ENCODE measurements at regions not wholly inside any gene's neighbourhood (a gene's known extent, or its start where the extent isn't known, plus 50 kb on each side); places are given as distances from the start of the nearest gene placed in this dataset.
A peak's percentile ranks its signal among the peaks of the same experiment; 100 is the strongest.

GRCh38 chr5:6822556-6823343, 109.5 kb downstream of the TENT4A start:
- H4K5ac ChIP-seq (ENCODE audit: insufficient read length, low read depth, low read length) = no peak overlapping the region

More at GRCh38 chr5:6822556-6823343, 109.5 kb downstream of the TENT4A start:
- Histone ChIP-seq H3K56ac (ENCODE audit: insufficient read length, low read depth, low read length) (no peak overlapping the region), H3K79me2 (ENCODE audit: insufficient read depth, low read length) (no peaks in the 10 kb centered on the region), H3K4me1 (ENCODE audit: insufficient read depth, low read length) (no peaks in the 10 kb centered on the region), H2AK5ac (ENCODE audit: insufficient read length, low read length) (no peak overlapping the region), H4K91ac (ENCODE audit: insufficient read length, low read depth, low read length) (no peak overlapping the region), H3T11ph (ENCODE audit: low read length) (no peak overlapping the region), H3K23me2 (ENCODE audit: insufficient read length, low read depth, low read length, poor library complexity, severe bottlenecking) (no peaks in the 10 kb centered on the region), H3K27ac (ENCODE audit: insufficient read length, low read depth, low read length) (no peak overlapping the region), H3K9ac (ENCODE audit: extremely low read depth, insufficient read length, low read length) (no peak overlapping the region), H2AFZ (ENCODE audit: low read length) (no peak overlapping the region), H3K18ac (ENCODE audit: insufficient read length, low read depth, low read length) (no peak overlapping the region), H3K23ac (ENCODE audit: insufficient read length, low read depth, low read length) (no peak overlapping the region), H2BK20ac (ENCODE audit: low read depth, low read length, poor library complexity, severe bottlenecking) (no peak overlapping the region), H4K8ac (replicated peaks; ENCODE audit: insufficient read length, low read depth, low read length) (no peak overlapping the region), H4K20me1 (ENCODE audit: control insufficient read depth, insufficient read depth, insufficient read length) (no peaks in the 10 kb centered on the region), H3K79me1 (ENCODE audit: insufficient read depth, low read depth, low read length, poor library complexity, severe bottlenecking) (no peaks in the 10 kb centered on the region), H3K4ac (ENCODE audit: low read depth, low read length) (no peak overlapping the region), H3K27me3 (ENCODE audit: insufficient read depth, low read length) (no peaks in the 10 kb centered on the region), H2BK120ac (ENCODE audit: low read depth, low read length, poor library complexity, severe bottlenecking) (no peak overlapping the region), H3K4me2 (ENCODE audit: insufficient read depth, insufficient read length, low read length) (no peak overlapping the region), H2BK12ac (ENCODE audit: insufficient read length, low read depth, low read length) (no peak overlapping the region), H3K9me3 (ENCODE audit: control insufficient read depth, low read depth, low read length) (no peaks in the 10 kb centered on the region), H2BK5ac (ENCODE audit: insufficient read length, low read length) (no peak overlapping the region), H2BK15ac (ENCODE audit: low read depth, low read length) (no peak overlapping the region), H3K14ac (ENCODE audit: insufficient read depth, low read length) (peak overlapping the region; percentile 9; the same call in 1 of the 2 replicates)
- Mint-ChIP-seq H3K27ac (no peak overlapping the region; a peak in 1 of 7 replicates), H3K4me3 (no peak overlapping the region), H3K27me3 (ENCODE audit: low read depth) (peaks cover 13% of the 10 kb centered on the region), H3K4me1 (peaks cover 21 to 22% of the 10 kb centered on the region in 2 experiments), H3K36me3 (ENCODE audit: insufficient read depth in 1 of 3, low read depth in 3 of 3) (no peaks in the 10 kb centered on the region), H3K9me3 (no peaks in the 10 kb centered on the region)
- peak; percentile 46 for DNase-seq
- WGBS (ENCODE audit: extremely low coverage, insufficient read length, low lambda C conversion rate) = no CpG with 5 or more reads among the region's 27 CpGs
- TF ChIP-seq, protein P1, sequence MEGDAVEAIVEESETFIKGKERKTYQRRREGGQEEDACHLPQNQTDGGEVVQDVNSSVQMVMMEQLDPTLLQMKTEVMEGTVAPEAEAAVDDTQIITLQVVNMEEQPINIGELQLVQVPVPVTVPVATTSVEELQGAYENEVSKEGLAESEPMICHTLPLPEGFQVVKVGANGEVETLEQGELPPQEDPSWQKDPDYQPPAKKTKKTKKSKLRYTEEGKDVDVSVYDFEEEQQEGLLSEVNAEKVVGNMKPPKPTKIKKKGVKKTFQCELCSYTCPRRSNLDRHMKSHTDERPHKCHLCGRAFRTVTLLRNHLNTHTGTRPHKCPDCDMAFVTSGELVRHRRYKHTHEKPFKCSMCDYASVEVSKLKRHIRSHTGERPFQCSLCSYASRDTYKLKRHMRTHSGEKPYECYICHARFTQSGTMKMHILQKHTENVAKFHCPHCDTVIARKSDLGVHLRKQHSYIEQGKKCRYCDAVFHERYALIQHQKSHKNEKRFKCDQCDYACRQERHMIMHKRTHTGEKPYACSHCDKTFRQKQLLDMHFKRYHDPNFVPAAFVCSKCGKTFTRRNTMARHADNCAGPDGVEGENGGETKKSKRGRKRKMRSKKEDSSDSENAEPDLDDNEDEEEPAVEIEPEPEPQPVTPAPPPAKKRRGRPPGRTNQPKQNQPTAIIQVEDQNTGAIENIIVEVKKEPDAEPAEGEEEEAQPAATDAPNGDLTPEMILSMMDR (conservative IDR thresholded peaks at IDR 0.05) = no peak; the same call in 2 of the 3 replicates

Data from H9 (cell line).